Mesenteric fat pad (tissue), 1 donor: ENCODE measurements at regions not wholly inside any gene's neighbourhood (a gene's known extent, or its start where the extent isn't known, plus 50 kb on each side); places are given as distances from the start of the nearest gene placed in this dataset.
A peak's percentile ranks its signal among the peaks of the same experiment; 100 is the strongest.
"Not testable (repeated sequence)": the region's sequence is repeated elsewhere in the genome, so short reads cannot be mapped to it uniquely, and the experiment has no call there.

Experiments used
- DNase-seq: peaks from one replicate; pipeline ENCODE4 v3.0.0-alpha.2; 2020; ENCODE audit warnings: low spot score
- donor health status: DM: yes; HTN: yes; CAD: no.

- not testable (repeated sequence) for DNase-seq
These were observed 184.6 kb upstream of the TP53TG3C start for GRCh38 chr16:33009468-33009867.

- not testable (repeated sequence) for DNase-seq
These were observed 166.9 kb upstream of the TP53TG3C start for GRCh38 chr16:33027121-33027520.

GRCh38 chr16:33027941-33028340 lies 166.1 kb upstream of the TP53TG3C start:
- not testable (repeated sequence) for DNase-seq

DNA sequence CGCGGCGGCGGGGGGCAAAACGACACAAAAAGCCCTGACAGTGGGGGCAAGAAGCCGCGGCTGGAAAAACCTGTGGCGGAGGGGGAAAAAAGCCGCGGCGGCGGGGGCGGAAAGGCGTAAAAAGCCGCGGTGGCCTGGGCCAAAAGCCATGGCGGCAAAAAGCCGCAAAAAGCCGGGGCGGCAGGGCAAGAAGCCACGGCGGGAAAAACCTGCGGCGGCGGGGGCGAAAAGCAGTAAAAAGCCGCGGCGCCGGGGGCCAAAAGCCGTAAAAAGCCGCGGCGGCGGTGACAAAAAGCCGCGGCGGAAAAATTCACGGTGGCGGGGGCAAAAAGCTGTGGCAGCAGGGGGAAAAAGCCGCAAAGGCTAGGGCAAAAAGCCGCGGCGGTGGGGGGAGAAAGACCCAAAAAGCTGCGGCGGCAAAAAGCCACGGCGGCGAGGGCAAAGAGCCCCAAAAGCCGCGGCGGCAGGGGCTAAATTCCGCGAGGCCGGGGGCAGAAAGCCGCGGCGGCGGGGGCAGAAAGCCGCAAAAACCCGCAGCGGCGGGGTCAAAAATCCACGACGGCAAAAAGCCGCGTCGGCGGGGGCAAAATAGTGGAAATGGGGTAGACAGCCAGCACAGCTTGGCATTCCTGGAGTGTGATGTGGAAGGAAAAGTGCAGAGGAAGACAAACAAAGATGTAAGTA lies 165.2 kb upstream of the TP53TG3C start:
- DNase-seq, result peak; percentile 69

GRCh38 chr16:33048849-33049248 lies 145.2 kb upstream of the TP53TG3C start:
- DNase-seq, result not testable (repeated sequence)

- DNase-seq, result peak; percentile 59
These were observed 134.8 kb upstream of the TP53TG3C start for GRCh38 chr16:33059206-33059605.

DNA sequence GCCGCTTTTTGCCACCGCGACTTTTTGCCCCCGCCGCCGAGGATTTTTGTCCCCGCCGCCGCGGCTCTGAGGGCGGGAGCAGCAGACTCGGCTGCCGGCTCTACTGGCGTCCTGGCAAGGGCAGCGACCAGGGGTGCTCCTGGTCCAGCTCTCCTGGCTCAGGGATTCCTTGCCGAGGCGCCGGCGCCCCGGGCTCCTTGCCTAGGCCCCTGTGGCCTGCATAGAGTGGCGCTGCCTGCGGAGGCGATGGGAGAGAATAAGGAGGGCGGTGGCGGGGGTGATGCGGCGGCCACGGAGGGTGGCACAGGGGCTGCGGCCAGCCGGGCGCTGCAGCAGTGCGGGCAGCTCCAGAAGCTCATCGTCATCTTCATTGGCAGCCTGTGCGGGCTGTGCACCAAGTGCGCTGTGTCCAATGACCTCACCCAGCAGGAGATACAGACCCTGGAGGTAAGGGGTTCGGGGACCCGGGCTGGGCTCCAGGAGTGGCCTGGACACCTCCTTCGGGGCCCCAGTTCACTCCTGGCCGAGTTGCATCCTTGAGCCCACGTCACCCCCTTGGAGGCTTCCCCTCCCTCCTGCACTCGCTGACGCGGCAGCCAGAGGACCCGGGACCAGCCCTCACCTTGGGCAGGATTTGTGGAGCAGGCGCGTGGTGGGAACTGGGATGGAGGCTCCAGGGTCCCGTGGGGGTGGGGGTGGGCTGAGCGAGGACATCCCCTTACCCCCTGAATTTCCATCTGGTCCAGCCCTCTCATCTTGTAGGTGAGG lies 134.2 kb upstream of the TP53TG3C start:
- DNase-seq, result peak; percentile 26

GRCh38 chr16:33062763-33063162 lies 131.3 kb upstream of the TP53TG3C start:
- DNase-seq, result not testable (repeated sequence)

DNA sequence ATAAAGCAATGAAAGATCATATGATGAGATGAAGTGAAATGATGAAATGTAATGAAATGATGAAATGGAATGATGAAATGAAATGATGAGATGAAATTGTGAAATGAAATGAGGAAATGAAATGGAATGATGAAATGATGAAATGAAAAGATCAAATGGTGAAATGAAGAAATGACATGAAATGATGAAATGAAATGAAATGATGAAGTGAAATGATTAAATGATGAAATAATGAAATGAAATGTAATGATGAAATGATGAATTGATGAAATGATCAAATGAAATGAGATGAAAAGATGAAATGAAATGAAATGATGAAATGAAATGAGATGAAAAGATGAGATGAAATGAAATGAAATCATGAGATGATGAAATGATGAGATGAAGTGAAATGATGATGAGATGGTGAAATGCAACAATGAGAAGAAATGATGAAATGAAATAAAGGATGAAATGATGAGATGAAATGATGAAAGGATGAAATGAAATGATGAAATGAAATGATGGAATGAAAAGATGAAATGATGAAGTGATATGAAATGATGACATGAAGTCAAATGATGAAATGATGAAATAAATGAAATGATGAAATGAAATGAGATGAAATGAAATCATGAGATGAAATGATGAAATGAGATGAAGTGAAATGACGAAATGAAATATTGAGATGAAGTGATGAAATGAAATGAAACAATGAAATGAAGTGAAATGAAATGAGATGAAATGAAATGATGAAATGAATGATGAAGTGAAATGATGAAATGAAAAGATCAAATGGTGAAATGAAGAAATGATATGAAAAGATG lies 130.5 kb upstream of the TP53TG3C start:
- not testable (repeated sequence) for DNase-seq

DNA sequence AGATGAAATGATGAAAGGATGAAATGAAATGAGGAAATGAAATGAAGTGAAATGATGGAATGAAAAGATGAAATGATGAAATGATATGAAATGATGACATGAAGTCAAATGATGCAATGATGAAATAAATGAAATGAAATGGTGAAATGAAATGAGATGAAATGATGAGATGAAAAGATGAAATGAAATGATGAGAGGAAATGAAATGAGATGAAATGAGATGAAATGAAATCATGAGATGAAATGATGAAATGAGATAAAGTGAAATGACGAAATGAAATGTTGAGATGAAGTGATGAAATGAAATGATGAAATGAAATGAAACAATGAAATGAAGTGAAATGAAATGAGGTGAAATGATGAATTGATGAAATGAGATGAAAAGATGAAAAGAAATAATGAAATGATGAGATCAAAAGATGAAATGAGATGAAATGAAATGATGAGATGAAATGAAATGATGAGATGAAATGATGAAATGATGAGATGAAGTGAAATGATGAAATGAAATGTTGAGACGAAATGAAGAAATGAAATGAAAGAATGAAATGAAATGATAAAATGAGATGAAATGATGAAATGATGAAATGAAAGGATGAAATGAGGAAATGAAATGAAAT lies 129.5 kb upstream of the TP53TG3C start:
- not testable (repeated sequence) for DNase-seq
